H1 (cell line): ENCODE measurements at regions not wholly inside any gene's neighbourhood (a gene's known extent, or its start where the extent isn't known, plus 50 kb on each side); places are given as distances from the start of the nearest gene placed in this dataset.

ENCODE experiments used
- CTCF ChIA-PET: fragments of 300-600 bp; sonication (Branson Sonifier 250); formaldehyde crosslinking; loops from one replicate; lab custom pipeline; 2021; ENCODE audit not compliant: partially characterized antibody; lab: Charles Lee
- POLR2A ChIA-PET: fragments of 300-600 bp; sonication (Branson Sonifier 250); formaldehyde crosslinking; loops from one replicate; lab custom pipeline; 2021; ENCODE audit warnings: inconsistent platforms; ENCODE audit not compliant: partially characterized antibody; lab: Charles Lee
- DNase-seq, 2 experiments: peaks; one replicate each; pipeline versions ENCODE4 v3.0.0 to v3.0.0-alpha.2; 2010 to 2022; ENCODE audit warnings: low spot score in 2 of 2, low read depth in 1 of 2, mixed read lengths in 1 of 2
- FAIRE-seq: peaks from 2 replicates; lab custom pipeline; 2011; peaks lifted over from hg19 to GRCh38; lab: Jason Lieb, UNC
- H2AFZ ChIP-seq: 2 replicates; pipeline ENCODE4 v1.8.1; 2012; ENCODE audit warnings: low read length, inconsistent platforms
- H2AK5ac ChIP-seq: 2 replicates; pipeline ENCODE4 v1.6.1; 2013; ENCODE audit warnings: low read depth, low read length
- H2BK120ac ChIP-seq: replicated peaks from 2 replicates; pipeline ENCODE3; 2013; ENCODE audit warnings: low read depth, low read length, inconsistent platforms
- H2BK12ac ChIP-seq: 2 replicates; pipeline ENCODE4 v1.6.1; 2013; ENCODE audit warnings: low read depth, low read length
- H2BK15ac ChIP-seq: 2 replicates; pipeline ENCODE4 v1.6.1; 2013; ENCODE audit warnings: low read length
- H2BK20ac ChIP-seq: 2 replicates; pipeline ENCODE4 v1.6.1; 2013; ENCODE audit warnings: low read length
- H2BK5ac ChIP-seq: 2 replicates; pipeline ENCODE4 v1.6.1; 2013; ENCODE audit warnings: low read depth, low read length
- H3K14ac ChIP-seq: 2 replicates; pipeline ENCODE4 v1.6.1; 2013; ENCODE audit warnings: inconsistent platforms; ENCODE audit not compliant: insufficient read length
- H3K18ac ChIP-seq: 2 replicates; pipeline ENCODE4 v1.6.1; 2013; ENCODE audit warnings: low read length; ENCODE audit errors: extremely low read depth
- H3K23ac ChIP-seq: 2 replicates; pipeline ENCODE4 v1.6.1; 2013; ENCODE audit warnings: inconsistent platforms; ENCODE audit not compliant: insufficient read length
- H3K23me2 ChIP-seq: 2 replicates; pipeline ENCODE4 v1.6.1; 2013; ENCODE audit warnings: low read depth, low read length
- H3K27ac ChIP-seq: 2 replicates; pipeline ENCODE4 v1.6.1; 2011; ENCODE audit warnings: low read depth, low read length, inconsistent platforms
- H3K27me3 ChIP-seq, 4 experiments: replicated peaks in 1 of 4; 1 replicate in 1 of 4; 2 replicates in 3 of 4; pipeline versions ENCODE4 v1.6.1 to v1.8.1; 2011 to 2013; ENCODE audit warnings: low read length in 3 of 4, mild to moderate bottlenecking in 3 of 4, inconsistent platforms in 2 of 4, mixed read lengths in 2 of 4, moderate library complexity in 1 of 4; ENCODE audit not compliant: control insufficient read depth in 3 of 4, insufficient read depth in 3 of 4; ENCODE audit errors: extremely low read depth in 1 of 4
- H3K36me3 ChIP-seq, 4 experiments: 2 replicates each; pipeline versions ENCODE4 v1.6.1 to v1.8.1; 2011 to 2013; ENCODE audit warnings: mild to moderate bottlenecking in 4 of 4, low read length in 3 of 4, moderate library complexity in 2 of 4, control low read depth in 1 of 4, inconsistent platforms in 1 of 4; ENCODE audit not compliant: insufficient read depth in 4 of 4, control insufficient read depth in 2 of 4
- H3K4ac ChIP-seq: replicated peaks from 2 replicates; pipeline ENCODE3; 2013; ENCODE audit warnings: low read length, low read depth, mixed read lengths, inconsistent platforms; ENCODE audit not compliant: insufficient read length
- H3K4me1 ChIP-seq, 4 experiments: replicated peaks in 1 of 4; 1 replicate in 1 of 4; 2 replicates in 3 of 4; pipeline versions ENCODE4 v1.6.1 to v1.8.1; 2011 to 2013; ENCODE audit warnings: low read length in 3 of 4, inconsistent platforms in 2 of 4, mixed read lengths in 1 of 4; ENCODE audit not compliant: insufficient read depth in 4 of 4, control insufficient read depth in 3 of 4
- H3K4me2 ChIP-seq, 2 experiments: 2 replicates each; pipeline versions ENCODE4 v1.6.1 to v1.8.1; 2011 to 2013; ENCODE audit warnings: low read depth in 2 of 2, low read length in 2 of 2, control low read depth in 1 of 2, inconsistent platforms in 1 of 2, mild to moderate bottlenecking in 1 of 2; ENCODE audit not compliant: insufficient read depth in 1 of 2
- H3K4me3 ChIP-seq, 4 experiments: fragments of 200-600, 300-600 bp in 1 of 4; sonication (generic), shearing (Covaris generic), sonication (Bioruptor Twin) in 1 of 4; 2 replicates each; pipeline versions ENCODE4 v1.5.1 to v1.8.1; 2011 to 2016; ENCODE audit warnings: low read length in 4 of 4, low read depth in 3 of 4, control low read depth in 2 of 4, inconsistent platforms in 2 of 4, mild to moderate bottlenecking in 2 of 4, mixed read lengths in 1 of 4, moderate library complexity in 1 of 4; ENCODE audit not compliant: insufficient read depth in 2 of 4; ENCODE audit errors: extremely low read depth in 1 of 4
- H3K56ac ChIP-seq: replicated peaks from 2 replicates; pipeline ENCODE3; 2013; ENCODE audit warnings: low read depth, mild to moderate bottlenecking, mixed read lengths, low read length, inconsistent platforms; ENCODE audit not compliant: insufficient read length
- H3K79me1 ChIP-seq: 2 replicates; pipeline ENCODE4 v1.6.1; 2013; ENCODE audit warnings: low read depth, low read length, control low read depth
- H3K79me2 ChIP-seq, 2 experiments: 2 replicates each; pipeline versions ENCODE4 v1.6.1 to v1.8.1; 2012 to 2013; ENCODE audit warnings: low read length in 2 of 2, mild to moderate bottlenecking in 2 of 2, inconsistent platforms in 1 of 2; ENCODE audit not compliant: insufficient read depth in 2 of 2, control insufficient read depth in 1 of 2
- H3K9ac ChIP-seq, 4 experiments: replicated peaks in 1 of 4; 1 replicate in 1 of 4; 2 replicates in 3 of 4; pipeline versions ENCODE4 v1.6.1 to v1.8.1; 2011 to 2013; ENCODE audit warnings: low read depth in 3 of 4, low read length in 3 of 4, control low read depth in 2 of 4, mild to moderate bottlenecking in 2 of 4, moderate library complexity in 2 of 4, inconsistent platforms in 1 of 4; ENCODE audit errors: extremely low read depth in 1 of 4
- H3K9me3 ChIP-seq, 2 experiments: 2 replicates each; pipeline versions ENCODE4 v1.6.1 to v1.8.1; 2012 to 2013; ENCODE audit warnings: mild to moderate bottlenecking in 2 of 2, moderate library complexity in 2 of 2, control low read depth in 1 of 2, inconsistent platforms in 1 of 2, low read depth in 1 of 2, low read length in 1 of 2, mixed read lengths in 1 of 2; ENCODE audit not compliant: insufficient read depth in 2 of 2
- H4K20me1 ChIP-seq, 2 experiments: replicated peaks in 1 of 2; 2 replicates each; pipeline versions ENCODE3 to v1.8.1; 2011 to 2013; ENCODE audit warnings: inconsistent platforms in 2 of 2, low read length in 2 of 2, mild to moderate bottlenecking in 1 of 2; ENCODE audit not compliant: insufficient read depth in 2 of 2, control insufficient read depth in 1 of 2
- H4K5ac ChIP-seq: 2 replicates; pipeline ENCODE4 v1.6.1; 2013; ENCODE audit warnings: low read length, low read depth, mixed read lengths, inconsistent platforms; ENCODE audit not compliant: insufficient read length
- H4K8ac ChIP-seq: 2 replicates; pipeline ENCODE4 v1.8.0; 2013; ENCODE audit warnings: mild to moderate bottlenecking, moderate library complexity, low read length, inconsistent platforms; ENCODE audit not compliant: insufficient read depth; ENCODE audit errors: extremely low read depth
- H4K91ac ChIP-seq: replicated peaks from 2 replicates; pipeline ENCODE3; 2013; ENCODE audit warnings: low read length, mixed read lengths, inconsistent platforms; ENCODE audit not compliant: insufficient read length
- BRCA1 ChIP-seq: IDR thresholded peaks from 2 replicates; pipeline ENCODE4 v1.6.1; 2012; ENCODE audit warnings: low read depth, low read length, improper control_type of control experiment
- CHD2 ChIP-seq: IDR thresholded peaks from 2 replicates; pipeline ENCODE4 v1.6.1; 2012; ENCODE audit warnings: low read length, improper control_type of control experiment
- EGR1 ChIP-seq: IDR thresholded peaks from 2 replicates; pipeline ENCODE4 v1.6.1; 2011; ENCODE audit warnings: low read depth, low read length, borderline replicate concordance
- KDM1A ChIP-seq: fragments of 200-600, 300-600 bp; sonication (generic); IDR thresholded peaks from 2 replicates; pipeline ENCODE4 v1.7.1; 2016; ENCODE audit warnings: mild to moderate bottlenecking, low read length, borderline replicate concordance
- KDM5A ChIP-seq: fragments of 200-600 bp; IDR thresholded peaks from 2 replicates; pipeline ENCODE4 v1.7.1; 2012; ENCODE audit warnings: mild to moderate bottlenecking, low read length, inconsistent platforms, mixed read lengths
- TAF1 ChIP-seq: IDR thresholded peaks from 2 replicates; pipeline ENCODE4 v1.6.1; 2011; ENCODE audit warnings: mild to moderate bottlenecking, low read depth, low read length

DNA sequence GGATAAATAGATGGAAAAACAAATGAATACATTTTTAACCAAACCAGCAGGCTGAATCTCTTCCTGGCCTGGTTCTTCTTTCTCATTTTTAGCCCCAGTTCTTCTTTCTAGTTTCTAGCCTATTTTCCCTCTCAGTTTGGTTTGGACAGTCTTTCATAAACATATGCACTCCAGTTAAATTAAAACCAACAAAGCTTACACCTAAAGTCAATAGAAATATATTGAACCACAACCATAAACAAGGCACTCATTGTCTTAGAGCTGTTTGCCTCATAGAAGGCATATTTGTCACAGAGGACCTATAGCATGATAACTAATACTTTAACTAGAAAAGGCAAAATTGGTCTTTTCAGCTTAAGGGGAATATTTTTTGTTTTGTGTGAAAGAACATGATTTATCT lies 638.3 kb downstream of the NR2F1-AS1 start:
- Histone ChIP-seq H3K36me3 (no peaks in the 10 kb centered on the region), H3K27me3 (no peaks in the 10 kb centered on the region), H4K91ac (no peak overlapping the region), H3K79me1 (no peaks in the 10 kb centered on the region), H3K4me3 (no peak overlapping the region), H2BK5ac (no peak overlapping the region), H2BK20ac (no peak overlapping the region), H3K18ac (no peak overlapping the region), H4K20me1 (no peaks in the 10 kb centered on the region), H2AFZ (no peak overlapping the region), H2AK5ac (no peak overlapping the region), H3K14ac (no peak overlapping the region), H3K9me3 (no peaks in the 10 kb centered on the region), H3K79me2 (no peaks in the 10 kb centered on the region), H2BK15ac (no peak overlapping the region), H4K8ac (no peak overlapping the region), H3K4me2 (no peak overlapping the region), H3K9ac (no peak overlapping the region), H3K4ac (no peak overlapping the region), H2BK12ac (no peak overlapping the region), H3K23me2 (no peaks in the 10 kb centered on the region), H3K56ac (no peak overlapping the region), H3K23ac (no peak overlapping the region), H2BK120ac (no peak overlapping the region), H3K27ac (no peak overlapping the region), H3K4me1 (no peaks in the 10 kb centered on the region), H4K5ac (no peak overlapping the region)
- FAIRE-seq: no peak
- ChIA-PET POLR2A (no interaction called here), CTCF (interaction anchor here (1.8 kb wide), 1 partner anchor 33 kb away, joined by 4 read pairs; no protein-coding TSS in a partner anchor)
- DNase-seq: no peak
- no peak for TF ChIP-seq TAF1
- TF ChIP-seq EGR1: no peak
- TF ChIP-seq KDM5A: no peak
- TF ChIP-seq CHD2: no peak
- no peak for TF ChIP-seq KDM1A
- TF ChIP-seq BRCA1: no peak
